ENCODE measurements at regions not wholly inside any gene's neighbourhood (a gene's known extent, or its start where the extent isn't known, plus 50 kb on each side); places are given as distances from the start of the nearest gene placed in this dataset.

- DNase-seq (ENCODE audit: low read depth, low spot score): no peak
- CTCF ChIA-PET: no interaction called here
Observed at GRCh38 chr3:99430348-99431134, 207.9 kb upstream of the COL8A1 start.

GRCh38 chr3:99429502-99429901 is 208.9 kb upstream of the COL8A1 start:
- DNase-seq (ENCODE audit: low read depth, low spot score): no peak
- Histone ChIP-seq H3K27me3 (ENCODE audit: control insufficient read depth, insufficient read depth, low read length) (no peaks in the 10 kb centered on the region), H3K27ac (ENCODE audit: low read depth, low read length) (no peak overlapping the region), H3K9me3 (ENCODE audit: control insufficient read depth, insufficient read depth, low read length) (no peaks in the 10 kb centered on the region), H3K4me3 (ENCODE audit: low read depth, low read length) (no peak overlapping the region)
- CTCF ChIA-PET: no interaction called here
- no peak for TF ChIP-seq CTCF (IDR thresholded peaks at IDR 0.05; ENCODE audit: low read depth, low read length)
- POLR2A ChIA-PET: no interaction called here

More at GRCh38 chr3:99430348-99431134, 207.9 kb upstream of the COL8A1 start:
- Histone ChIP-seq H3K9me3 (ENCODE audit: control insufficient read depth, insufficient read depth, low read length) (no peaks in the 10 kb centered on the region), H3K4me3 (ENCODE audit: low read depth, low read length) (no peak overlapping the region), H3K27me3 (ENCODE audit: control insufficient read depth, insufficient read depth, low read length) (no peaks in the 10 kb centered on the region), H3K27ac (ENCODE audit: low read depth, low read length) (no peak overlapping the region)
- POLR2A ChIA-PET: no interaction called here
- no peak for TF ChIP-seq CTCF (IDR thresholded peaks at IDR 0.05; ENCODE audit: low read depth, low read length)

- H3K4me3 ChIP-seq (ENCODE audit: low read depth, low read length): no peak overlapping the region
- no peaks in the 10 kb centered on the region for H3K27me3 ChIP-seq (ENCODE audit: control insufficient read depth, insufficient read depth, low read length)
- ChIA-PET POLR2A (no interaction called here), CTCF (no interaction called here)
- no peak for TF ChIP-seq CTCF (IDR thresholded peaks at IDR 0.05; ENCODE audit: low read depth, low read length)
- no peaks in the 10 kb centered on the region for H3K9me3 ChIP-seq (ENCODE audit: control insufficient read depth, insufficient read depth, low read length)
- no peak overlapping the region for H3K27ac ChIP-seq (ENCODE audit: low read depth, low read length)
- no peak for DNase-seq (ENCODE audit: low read depth, low spot score)
Observed at GRCh38 chr3:99425930-99426329, 212.5 kb upstream of the COL8A1 start.

GRCh38 chr3:99419116-99419515 is 219.3 kb upstream of the COL8A1 start:
- no peak for TF ChIP-seq CTCF (IDR thresholded peaks at IDR 0.05; ENCODE audit: low read depth, low read length)
- Histone ChIP-seq H3K27ac (ENCODE audit: low read depth, low read length) (no peak overlapping the region), H3K27me3 (ENCODE audit: control insufficient read depth, insufficient read depth, low read length) (no peaks in the 10 kb centered on the region), H3K9me3 (ENCODE audit: control insufficient read depth, insufficient read depth, low read length) (peaks cover 5% of the 10 kb centered on the region), H3K4me3 (ENCODE audit: low read depth, low read length) (no peak overlapping the region)
- DNase-seq (ENCODE audit: low read depth, low spot score): no peak
- ChIA-PET CTCF (no interaction called here), POLR2A (no interaction called here)

GRCh38 chr3:99418709-99419108 is 219.7 kb upstream of the COL8A1 start:
- TF ChIP-seq CTCF (IDR thresholded peaks at IDR 0.05; ENCODE audit: low read depth, low read length): no peak
- POLR2A ChIA-PET: no interaction called here
- no peak for DNase-seq (ENCODE audit: low read depth, low spot score)
- Histone ChIP-seq H3K9me3 (ENCODE audit: control insufficient read depth, insufficient read depth, low read length) (peaks cover 5% of the 10 kb centered on the region), H3K27me3 (ENCODE audit: control insufficient read depth, insufficient read depth, low read length) (no peaks in the 10 kb centered on the region), H3K4me3 (ENCODE audit: low read depth, low read length) (no peak overlapping the region), H3K27ac (ENCODE audit: low read depth, low read length) (no peak overlapping the region)
- CTCF ChIA-PET: no interaction called here

All from AG04450 (cell line).